ENCODE measurements at regions not wholly inside any gene's neighbourhood (a gene's known extent, or its start where the extent isn't known, plus 50 kb on each side); places are given as distances from the start of the nearest gene placed in this dataset.

GRCh38 chr1:243944429-243945160 lies 94.6 kb upstream of the AKT3 start:
- DNase-seq (ENCODE audit: low read depth in 1 of 2, low spot score in 2 of 2) (peak; percentile 49 to 62), FAIRE-seq (no peak)
- Histone ChIP-seq H2BK15ac (ENCODE audit: low read length) (no peak overlapping the region), H4K91ac (replicated peaks; ENCODE audit: insufficient read length, low read length) (no peak overlapping the region), H2BK12ac (ENCODE audit: low read depth, low read length) (no peak overlapping the region), H3K27me3 (replicated peaks in 1 of 4; ENCODE audit: control insufficient read depth in 3 of 4, extremely low read depth in 1 of 4, insufficient read depth in 3 of 4, low read length in 3 of 4) (peaks cover 0 to 20% (median 16%) of the 10 kb centered on the region in 4 experiments; a peak in 5 of 7 replicates), H4K5ac (ENCODE audit: insufficient read length, low read depth, low read length) (no peak overlapping the region), H4K8ac (ENCODE audit: extremely low read depth, insufficient read depth, low read length) (no peak overlapping the region), H3K27ac (ENCODE audit: low read depth, low read length) (no peak overlapping the region), H3K4ac (replicated peaks; ENCODE audit: insufficient read length, low read depth, low read length) (no peak overlapping the region), H4K20me1 (replicated peaks in 1 of 2; ENCODE audit: control insufficient read depth in 1 of 2, insufficient read depth in 2 of 2, low read length in 2 of 2) (no peaks in the 10 kb centered on the region), H3K9me3 (ENCODE audit: insufficient read depth in 2 of 2, low read depth in 1 of 2, low read length in 1 of 2) (no peaks in the 10 kb centered on the region), H2BK120ac (replicated peaks; ENCODE audit: low read depth, low read length) (no peak overlapping the region), H3K4me3 (ENCODE audit: extremely low read depth in 1 of 4, insufficient read depth in 2 of 4, low read depth in 3 of 4, low read length in 4 of 4) (peak overlapping the region in 1 of 4 experiments; percentile 44; a peak in 5 of 8 replicates), H2AK5ac (ENCODE audit: low read depth, low read length) (no peak overlapping the region), H3K4me1 (replicated peaks in 1 of 4; ENCODE audit: control insufficient read depth in 3 of 4, insufficient read depth in 4 of 4, low read length in 3 of 4) (peaks cover 3 to 10% (median 5%) of the 10 kb centered on the region in 4 experiments), H3K18ac (ENCODE audit: extremely low read depth, low read length) (no peak overlapping the region), H2BK5ac (ENCODE audit: low read depth, low read length) (no peak overlapping the region), H3K56ac (replicated peaks; ENCODE audit: insufficient read length, low read depth, low read length) (no peak overlapping the region), H3K79me1 (ENCODE audit: low read depth, low read length) (no peaks in the 10 kb centered on the region), H3K9ac (replicated peaks in 1 of 4; ENCODE audit: extremely low read depth in 1 of 4, low read depth in 3 of 4, low read length in 3 of 4) (no peak overlapping the region), H3K4me2 (ENCODE audit: insufficient read depth in 1 of 2, low read depth in 2 of 2, low read length in 2 of 2) (peak overlapping the region; percentile 53 to 56), H2AFZ (ENCODE audit: low read length) (no peak overlapping the region), H3K23ac (ENCODE audit: insufficient read length) (no peak overlapping the region), H3K14ac (ENCODE audit: insufficient read length) (no peak overlapping the region), H2BK20ac (ENCODE audit: low read length) (no peak overlapping the region), H3K79me2 (ENCODE audit: control insufficient read depth in 1 of 2, insufficient read depth in 2 of 2, low read length in 2 of 2) (no peaks in the 10 kb centered on the region), H3K23me2 (ENCODE audit: low read depth, low read length) (no peaks in the 10 kb centered on the region; the same call in 1 of the 2 replicates), H3K36me3 (ENCODE audit: control insufficient read depth in 2 of 4, insufficient read depth in 4 of 4, low read length in 3 of 4) (no peaks in the 10 kb centered on the region)
- CTCF ChIA-PET (ENCODE audit: partially characterized antibody), result interaction anchor here (0.6 to 3.8 kb wide), 10 partner anchors 9 to 601 kb away, joined by 3 to 21 read pairs (median 3); no protein-coding TSS in a partner anchor
- POLR2A ChIA-PET (ENCODE audit: partially characterized antibody), result interaction anchor here (1.8 kb wide), 1 partner anchor 193 kb away, joined by 4 read pairs; no protein-coding TSS in a partner anchor
- WGBS, 2 experiments (ENCODE audit: extremely low coverage in 1 of 2, insufficient coverage in 1 of 2, insufficient read length in 1 of 2, insufficient replicate concordance in 2 of 2, low coverage in 1 of 2, low lambda C conversion rate in 2 of 2, missing lambda C conversion rate in 1 of 2), result 53% methylated on average over 21 of the region's 21 CpGs; no CpG with 5 or more reads in 1 of the 2 experiments
- TF ChIP-seq CHD2 (IDR thresholded peaks at IDR 0.05; ENCODE audit: low read length) (no peak), NANOG (IDR thresholded peaks at IDR 0.05; ENCODE audit: insufficient read depth, low read depth, low read length, poor library complexity, severe bottlenecking) (no peak), JUND (IDR thresholded peaks at IDR 0.05; ENCODE audit: low read length) (no peak), ASH2L (IDR thresholded peaks at IDR 0.05; ENCODE audit: low read length) (peak; percentile 52), SIN3A (conservative IDR thresholded peaks at IDR 0.05 in 1 of 2, IDR thresholded peaks at IDR 0.05 in 1 of 2; ENCODE audit: low read depth in 1 of 2, low read length in 2 of 2) (peak; percentile 93 to 96), CREB1 (IDR thresholded peaks at IDR 0.05) (peak; percentile 13; the same call in 1 of the 2 replicates), KDM4A (IDR thresholded peaks at IDR 0.05; ENCODE audit: low read depth, low read length, severe bottlenecking) (no peak), FOSL1 (IDR thresholded peaks at IDR 0.05; ENCODE audit: insufficient read depth, low read depth, low read length) (no peak), SUZ12 (IDR thresholded peaks at IDR 0.05; ENCODE audit: low read length) (no peak), MAX (IDR thresholded peaks at IDR 0.05) (peak; percentile 34; the same call in 1 of the 2 replicates), RAD21 (IDR thresholded peaks at IDR 0.05 in 1 of 2, conservative IDR thresholded peaks at IDR 0.05 in 1 of 2; ENCODE audit: low read depth in 2 of 2, low read length in 2 of 2) (peak; percentile 17 to 18; a peak in 3 of 4 replicates)

All from H1 (cell line).